ENCODE measurements at regions not wholly inside any gene's neighbourhood (a gene's known extent, or its start where the extent isn't known, plus 50 kb on each side); places are given as distances from the start of the nearest gene placed in this dataset.
"Not testable (repeated sequence)": the region's sequence is repeated elsewhere in the genome, so short reads cannot be mapped to it uniquely, and the experiment has no call there.

- intact Hi-C loops (cut with DNase I): no loop called here
- DNase-seq: no peak
These were observed 180.9 kb downstream of the OSTF1 start for GRCh38 chr9:75269197-75269596.

GRCh38 chr9:75273055-75273454 lies 184.7 kb downstream of the OSTF1 start:
- DNase-seq; intact Hi-C loops (cut with DNase I): not testable (repeated sequence)

GRCh38 chr9:75274781-75275180 lies 186.5 kb downstream of the OSTF1 start:
- no peak for DNase-seq
- intact Hi-C loops (cut with DNase I): no loop called here

GRCh38 chr9:75282047-75282446 lies 193.7 kb downstream of the OSTF1 start:
- no peak for DNase-seq
- intact Hi-C loops (cut with DNase I): no loop called here

- intact Hi-C loops (cut with DNase I): no loop called here
- no peak for DNase-seq
These were observed 201.0 kb downstream of the OSTF1 start for GRCh38 chr9:75289332-75289731.

GRCh38 chr9:75299324-75299723 lies 211.0 kb downstream of the OSTF1 start:
- intact Hi-C loops (cut with DNase I): no loop called here
- DNase-seq: no peak

- intact Hi-C loops (cut with DNase I): no loop called here
- DNase-seq: no peak
These were observed 245.3 kb downstream of the OSTF1 start for GRCh38 chr9:75333624-75334023.

- DNase-seq: no peak
- intact Hi-C loops (cut with DNase I): loop anchor here (10.0 kb wide), 1 partner anchor 976 kb away; no protein-coding TSS in a partner anchor
These were observed 270.5 kb downstream of the OSTF1 start for GRCh38 chr9:75358846-75359245.

- intact Hi-C loops (cut with DNase I): loop anchor here (10.0 kb wide), 1 partner anchor 975 kb away; no protein-coding TSS in a partner anchor
- DNase-seq: no peak
These were observed 271.3 kb downstream of the OSTF1 start for GRCh38 chr9:75359638-75360037.

GRCh38 chr9:75360252-75360651 lies 271.9 kb downstream of the OSTF1 start:
- no peak for DNase-seq
- intact Hi-C loops (cut with DNase I): no loop called here

GRCh38 chr9:75362446-75362845 lies 274.1 kb downstream of the OSTF1 start:
- intact Hi-C loops (cut with DNase I): not testable (repeated sequence)

GRCh38 chr9:75365196-75365595 lies 276.9 kb downstream of the OSTF1 start:
- intact Hi-C loops (cut with DNase I): no loop called here
- DNase-seq: no peak

More at GRCh38 chr9:75362446-75362845, 274.1 kb downstream of the OSTF1 start:
- not testable (repeated sequence) for DNase-seq

- intact Hi-C loops (cut with DNase I): no loop called here
- no peak for DNase-seq
These were observed 281.7 kb downstream of the OSTF1 start for GRCh38 chr9:75369989-75370388.

- no peak for DNase-seq
- intact Hi-C loops (cut with DNase I): no loop called here
These were observed 284.4 kb downstream of the OSTF1 start for GRCh38 chr9:75372499-75373268.

GRCh38 chr9:75376680-75377254 lies 288.5 kb downstream of the OSTF1 start:
- intact Hi-C loops (cut with DNase I): no loop called here
- DNase-seq: no peak

GRCh38 chr9:75378036-75378435 lies 289.7 kb downstream of the OSTF1 start:
- no peak for DNase-seq
- intact Hi-C loops (cut with DNase I): no loop called here

GRCh38 chr9:75378926-75379325 lies 290.6 kb downstream of the OSTF1 start:
- no peak for DNase-seq
- intact Hi-C loops (cut with DNase I): no loop called here

GRCh38 chr9:75382126-75382525 lies 293.8 kb downstream of the OSTF1 start:
- no peak for DNase-seq
- intact Hi-C loops (cut with DNase I): no loop called here

GRCh38 chr9:75383420-75384034 lies 295.2 kb downstream of the OSTF1 start:
- DNase-seq; intact Hi-C loops (cut with DNase I): not testable (repeated sequence)

- intact Hi-C loops (cut with DNase I): no loop called here
- DNase-seq: no peak
These were observed 296.9 kb downstream of the OSTF1 start for GRCh38 chr9:75385236-75385635.

All from head of caudate nucleus (tissue), 42 donors.